IMR-90 (cell line): ENCODE measurements at regions not wholly inside any gene's neighbourhood (a gene's known extent, or its start where the extent isn't known, plus 50 kb on each side); places are given as distances from the start of the nearest gene placed in this dataset.

Experiments used
- ATAC-seq: fragments of 200-7000 bp; cut with Tn5 transposase; 2 replicates; pipeline ENCODE4 v1.9.1; 2020; ENCODE audit warnings: low read depth, mild to moderate bottlenecking, moderate library complexity
- BruUV-seq: library from RNA; stranded (reverse); fragments of 400-500 nt; replicated peaks from 2 replicates; lab custom pipeline; 2021; lab: Mats Ljungman, UMichigan
- CTCF ChIA-PET: fragments of 300-600 bp; formaldehyde crosslinking; extraction: SDS; loops from one replicate; lab custom pipeline; 2021; ENCODE audit warnings: antibody characterized with exemption; lab: Yijun Ruan, JAX
- POLR2A ChIA-PET: fragments of 300-600 bp; sonication (Branson Sonifier 250); formaldehyde crosslinking; loops from one replicate; lab custom pipeline; 2022; ENCODE audit warnings: antibody characterized with exemption; ENCODE audit not compliant: unreplicated experiment; lab: Charles Lee
- DNase-seq: peaks from one replicate; pipeline ENCODE4 v3.0.0; 2013
- H2AFZ ChIP-seq: replicated peaks from 2 replicates; pipeline ENCODE3; 2013; ENCODE audit warnings: low read length, mild to moderate bottlenecking; ENCODE audit not compliant: poor library complexity
- H2AK5ac ChIP-seq: 2 replicates; pipeline ENCODE4 v1.6.1; 2013; ENCODE audit warnings: low read depth, low read length, inconsistent platforms
- H2AK9ac ChIP-seq: replicated peaks from 2 replicates; pipeline ENCODE3; 2013; ENCODE audit warnings: mild to moderate bottlenecking, low read depth, low read length, moderate library complexity; ENCODE audit not compliant: poor library complexity
- H2BK120ac ChIP-seq: 2 replicates; pipeline ENCODE4 v1.6.1; 2013; ENCODE audit warnings: low read depth, low read length, inconsistent platforms
- H2BK15ac ChIP-seq: 3 replicates; pipeline ENCODE4 v1.6.1; 2013; ENCODE audit warnings: low read depth, low read length, inconsistent platforms
- H2BK20ac ChIP-seq: 2 replicates; pipeline ENCODE4 v1.6.1; 2013; ENCODE audit warnings: low read depth, mild to moderate bottlenecking, inconsistent platforms, low read length, moderate library complexity
- H2BK5ac ChIP-seq: 2 replicates; pipeline ENCODE4 v1.6.1; 2013; ENCODE audit warnings: mild to moderate bottlenecking, low read depth, low read length, inconsistent platforms; ENCODE audit not compliant: poor library complexity, severe bottlenecking
- H3K14ac ChIP-seq: replicated peaks from 2 replicates; pipeline ENCODE4 v1.6.1; 2013; ENCODE audit warnings: low read depth, low read length, inconsistent platforms
- H3K18ac ChIP-seq: 2 replicates; pipeline ENCODE4 v1.6.1; 2013; ENCODE audit warnings: low read depth, low read length, control low read depth
- H3K23ac ChIP-seq: 2 replicates; pipeline ENCODE4 v1.6.1; 2013; ENCODE audit warnings: low read depth, low read length, inconsistent platforms
- H3K27ac ChIP-seq: 2 replicates; pipeline ENCODE4 v1.5.1; 2013; ENCODE audit warnings: mild to moderate bottlenecking, control low read depth, low read length; ENCODE audit not compliant: insufficient read depth
- H3K27me3 ChIP-seq: 2 replicates; pipeline ENCODE4 v1.6.1; 2013; ENCODE audit warnings: low read length; ENCODE audit not compliant: control insufficient read depth, insufficient read depth
- H3K36me3 ChIP-seq: 2 replicates; pipeline ENCODE4 v1.6.1; 2013; ENCODE audit warnings: low read length, mixed read lengths; ENCODE audit not compliant: control insufficient read depth, insufficient read depth
- H3K4ac ChIP-seq: 2 replicates; pipeline ENCODE4 v1.6.1; 2013; ENCODE audit warnings: low read depth, low read length, inconsistent platforms
- H3K4me1 ChIP-seq: 2 replicates; pipeline ENCODE4 v1.6.1; 2013; ENCODE audit warnings: low read length, mixed read lengths; ENCODE audit not compliant: control insufficient read depth, insufficient read depth
- H3K4me2 ChIP-seq: 2 replicates; pipeline ENCODE4 v1.6.1; 2013; ENCODE audit warnings: low read depth, mild to moderate bottlenecking, control low read depth, low read length, moderate library complexity
- H3K4me3 ChIP-seq: 2 replicates; pipeline ENCODE4 v1.5.1; 2013; ENCODE audit warnings: low read depth, mild to moderate bottlenecking, control low read depth, low read length, moderate library complexity; ENCODE audit not compliant: insufficient read depth
- H3K56ac ChIP-seq: 2 replicates; pipeline ENCODE4 v1.6.1; 2013; ENCODE audit warnings: low read length, inconsistent platforms; ENCODE audit not compliant: insufficient read depth; ENCODE audit errors: extremely low read depth
- H3K79me1 ChIP-seq, 2 experiments: 2 replicates each; pipeline ENCODE4 v1.6.1; 2013; ENCODE audit warnings: low read length in 2 of 2, inconsistent platforms in 1 of 2, low read depth in 1 of 2
- H3K9ac ChIP-seq: 2 replicates; pipeline ENCODE4 v1.6.1; 2013; ENCODE audit warnings: low read depth, low read length, control low read depth
- H3K9me1 ChIP-seq: 2 replicates; pipeline ENCODE4 v1.6.1; 2013; ENCODE audit warnings: low read length, inconsistent platforms; ENCODE audit not compliant: insufficient read depth
- H3K9me3 ChIP-seq: 2 replicates; pipeline ENCODE4 v1.6.1; 2013; ENCODE audit warnings: low read length; ENCODE audit not compliant: control insufficient read depth, insufficient read depth
- H4K20me1 ChIP-seq: 2 replicates; pipeline ENCODE4 v1.6.1; 2013; ENCODE audit warnings: low read length, inconsistent platforms; ENCODE audit not compliant: insufficient read depth
- H4K5ac ChIP-seq: 2 replicates; pipeline ENCODE4 v1.6.1; 2013; ENCODE audit warnings: mild to moderate bottlenecking, low read depth, low read length, control low read depth
- H4K8ac ChIP-seq, 2 experiments: 2 replicates each; pipeline ENCODE4 v1.6.1; 2013; ENCODE audit warnings: low read depth in 2 of 2, low read length in 2 of 2, control low read depth in 1 of 2, inconsistent platforms in 1 of 2
- H4K91ac ChIP-seq: 2 replicates; pipeline ENCODE4 v1.6.1; 2013; ENCODE audit warnings: low read depth, low read length, inconsistent platforms; ENCODE audit not compliant: insufficient read depth
- BHLHE40 ChIP-seq: fragments of 150-350 bp; IDR thresholded peaks from 2 replicates; pipeline ENCODE4 v1.6.1; 2016; ENCODE audit warnings: mild to moderate bottlenecking, low read depth, low read length
- CEBPB ChIP-seq: IDR thresholded peaks from 2 replicates; pipeline ENCODE4 v1.6.1; 2012; ENCODE audit warnings: low read depth, low read length, improper control_type of control experiment
- CHD1 ChIP-seq: IDR thresholded peaks from 2 replicates; pipeline ENCODE4 v1.6.1; 2012; ENCODE audit warnings: low read depth, low read length, improper control_type of control experiment
- CTCF ChIP-seq: conservative IDR thresholded peaks from 2 replicates; pipeline ENCODE4 v1.5.1; 2012; ENCODE audit warnings: mild to moderate bottlenecking, low read depth, low read length, improper control_type of control experiment
- ELK1 ChIP-seq: fragments of 150-350 bp; IDR thresholded peaks from 2 replicates; pipeline ENCODE4 v1.6.1; 2016; ENCODE audit warnings: low read depth, mild to moderate bottlenecking, low read length, moderate library complexity, borderline replicate concordance
- FOS ChIP-seq: fragments of 150-350 bp; IDR thresholded peaks from 2 replicates; pipeline ENCODE4 v1.6.1; 2016; ENCODE audit warnings: low read depth, low read length
- MAFK ChIP-seq: IDR thresholded peaks from 2 replicates; pipeline ENCODE4 v1.6.1; 2012; ENCODE audit warnings: low read depth, low read length, improper control_type of control experiment
- MAZ ChIP-seq: IDR thresholded peaks from 2 replicates; pipeline ENCODE4 v1.6.1; 2012; ENCODE audit warnings: low read depth, mild to moderate bottlenecking, low read length, improper control_type of control experiment, moderate library complexity, borderline replicate concordance
- MXI1 ChIP-seq: IDR thresholded peaks from 2 replicates; pipeline ENCODE4 v1.6.1; 2012; ENCODE audit warnings: low read depth, mild to moderate bottlenecking, low read length, moderate library complexity, borderline replicate concordance
- NFE2L2 ChIP-seq: fragments of 150-350 bp; IDR thresholded peaks from 2 replicates; pipeline ENCODE4 v1.6.1; 2016; ENCODE audit warnings: low read depth, mild to moderate bottlenecking, low read length
- POLR2A ChIP-seq: IDR thresholded peaks from 2 replicates; pipeline ENCODE4 v1.6.1; 2012; ENCODE audit warnings: mild to moderate bottlenecking, low read depth, low read length
- RAD21 ChIP-seq: IDR thresholded peaks from 2 replicates; pipeline ENCODE4 v1.6.1; 2012; ENCODE audit warnings: low read length, improper control_type of control experiment
- RCOR1 ChIP-seq: IDR thresholded peaks from 2 replicates; pipeline ENCODE4 v1.6.1; 2012; ENCODE audit warnings: mild to moderate bottlenecking, low read length, improper control_type of control experiment; ENCODE audit not compliant: insufficient replicate concordance
- RFX5 ChIP-seq: IDR thresholded peaks from 2 replicates; pipeline ENCODE4 v1.8.0; 2012; ENCODE audit warnings: low read depth, mild to moderate bottlenecking, low read length, moderate library complexity
- SMC3 ChIP-seq: fragments of 150-350 bp; IDR thresholded peaks from 2 replicates; pipeline ENCODE4 v1.6.1; 2016; ENCODE audit warnings: low read depth, mild to moderate bottlenecking, antibody characterized with exemption, low read length, moderate library complexity
- USF2 ChIP-seq: fragments of 150-350 bp; IDR thresholded peaks from 2 replicates; pipeline ENCODE4 v1.6.1; 2017; ENCODE audit warnings: mild to moderate bottlenecking, antibody characterized with exemption, low read length, low read depth
- WGBS, 2 experiments: methylation state at CpG; one replicate each; pipeline versions ENCODE4 v1.1.5 to v1.1.7; 2013; ENCODE audit warnings: missing lambda C conversion rate in 2 of 2; ENCODE audit not compliant: insufficient read length in 1 of 2; ENCODE audit errors: extremely low coverage in 2 of 2; 5-methylcytosine and 5-hydroxymethylcytosine counted together
- dilution Hi-C: fragments of 300-500 bp; cut with HindIII; formaldehyde crosslinking; loops from one replicate; pipeline ENCODE4 v1.14.3; 2018; ENCODE audit warnings: low sequenced_read_pairs; ENCODE audit not compliant: unreplicated experiment
- in situ Hi-C: fragments of 300-500 bp; cut with MboI; formaldehyde crosslinking; loops from 3 replicates; pipeline ENCODE4 v1.14.3; 2019; ENCODE audit warnings: low sequenced_read_pairs, inconsistent platforms, mixed read lengths
- intact Hi-C: fragments of 100-400 bp; cut with micrococcal nuclease; formaldehyde crosslinking; loops from 2 replicates; pipeline ENCODE4 v1.10.0; 2022

- H3K9me3 ChIP-seq = peaks cover 3% of the 10 kb centered on the region; the same call in 1 of the 2 replicates
- no peak overlapping the region for H3K9ac ChIP-seq
- no peak overlapping the region for H3K4ac ChIP-seq
- H3K27me3 ChIP-seq = no peaks in the 10 kb centered on the region
- in situ Hi-C loops (no loop called here), intact Hi-C loops (no loop called here), dilution Hi-C loops (no loop called here)
- no peak overlapping the region for H2AK5ac ChIP-seq
- DNase-seq (no peak), ATAC-seq (no peak)
- no peaks in the 10 kb centered on the region for H3K79me1 ChIP-seq
- no peak overlapping the region for H3K4me3 ChIP-seq
- no peak overlapping the region for H4K8ac ChIP-seq
- no peaks in the 10 kb centered on the region for H3K9me1 ChIP-seq
- no TSS peak for BruUV-seq
- H4K5ac ChIP-seq = no peak overlapping the region
- no peak overlapping the region for H3K27ac ChIP-seq
- no peak overlapping the region for H3K56ac ChIP-seq
- ChIA-PET CTCF (interaction anchor here (0.9 kb wide), 1 partner anchor 89 kb away, joined by 3 read pairs; no protein-coding TSS in a partner anchor), POLR2A (no interaction called here)
- WGBS, 2 experiments = 86% methylated on average over 1 of the region's 3 CpGs; no CpG with 5 or more reads in 1 of the 2 experiments
- no peaks in the 10 kb centered on the region for H4K20me1 ChIP-seq
- peak overlapping the region; percentile 8; the same call in 1 of the 2 replicates for H3K18ac ChIP-seq
- no peak overlapping the region for H3K14ac ChIP-seq
- H3K23ac ChIP-seq = no peak overlapping the region
- no peak overlapping the region for H2BK20ac ChIP-seq
- H2AK9ac ChIP-seq = no peak overlapping the region
- H2BK120ac ChIP-seq = no peak overlapping the region
- no peak overlapping the region for H2BK5ac ChIP-seq
- no peak for TF ChIP-seq RAD21
- no peak for TF ChIP-seq RFX5
- TF ChIP-seq MXI1 = no peak
- no peak for TF ChIP-seq SMC3
- no peak for TF ChIP-seq FOS
- TF ChIP-seq NFE2L2 = no peak
- TF ChIP-seq ELK1 = no peak
- no peak for TF ChIP-seq CEBPB
- no peak for TF ChIP-seq MAFK
- TF ChIP-seq CHD1 = no peak
- no peak for TF ChIP-seq USF2
- no peak for TF ChIP-seq CTCF
- TF ChIP-seq BHLHE40 = no peak
- TF ChIP-seq MAZ = no peak
- no peak for TF ChIP-seq POLR2A
- no peak for TF ChIP-seq RCOR1
- H3K4me2 ChIP-seq = no peak overlapping the region
- H3K4me1 ChIP-seq = no peaks in the 10 kb centered on the region; the same call in 1 of the 2 replicates
- H3K36me3 ChIP-seq = no peaks in the 10 kb centered on the region
- no peak overlapping the region for H4K91ac ChIP-seq
- no peak overlapping the region for H2BK15ac ChIP-seq
- H2AFZ ChIP-seq = no peak overlapping the region
These were observed 138.0 kb downstream of the TES start for GRCh38 chr7:116348346-116348745.
